ENCODE measurements at regions not wholly inside any gene's neighbourhood (a gene's known extent, or its start where the extent isn't known, plus 50 kb on each side); places are given as distances from the start of the nearest gene placed in this dataset.

DNA sequence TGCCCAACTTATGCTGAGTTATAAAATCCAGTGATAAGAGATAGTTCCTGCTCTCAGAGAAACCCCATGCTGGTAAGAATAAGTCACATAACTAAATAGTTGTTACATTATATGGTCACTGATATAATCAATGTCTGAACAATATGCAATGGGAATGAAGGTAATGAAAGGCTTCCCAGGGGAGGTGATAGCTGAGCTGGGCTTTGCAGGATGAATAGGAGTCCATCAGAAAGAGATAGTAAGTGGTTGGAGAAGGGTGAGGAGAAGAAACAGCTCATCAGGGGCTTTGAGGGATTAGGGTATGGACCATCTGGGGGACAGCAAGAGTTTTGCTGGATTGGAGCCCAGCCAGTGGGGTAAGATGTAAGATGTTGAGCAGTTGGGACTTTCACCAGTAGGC, 266.7 kb upstream of the CRY1 start:
- intact Hi-C loops (cut with DNase I) = no loop called here
- no peaks in the 10 kb centered on the region for H3K4me1 ChIP-seq
- no peak overlapping the region for H3K27ac ChIP-seq
- H3K9me3 ChIP-seq = no peaks in the 10 kb centered on the region
- H3K27me3 ChIP-seq = no peaks in the 10 kb centered on the region
- no peak overlapping the region for H3K4me3 ChIP-seq
- TF ChIP-seq, protein P1, sequence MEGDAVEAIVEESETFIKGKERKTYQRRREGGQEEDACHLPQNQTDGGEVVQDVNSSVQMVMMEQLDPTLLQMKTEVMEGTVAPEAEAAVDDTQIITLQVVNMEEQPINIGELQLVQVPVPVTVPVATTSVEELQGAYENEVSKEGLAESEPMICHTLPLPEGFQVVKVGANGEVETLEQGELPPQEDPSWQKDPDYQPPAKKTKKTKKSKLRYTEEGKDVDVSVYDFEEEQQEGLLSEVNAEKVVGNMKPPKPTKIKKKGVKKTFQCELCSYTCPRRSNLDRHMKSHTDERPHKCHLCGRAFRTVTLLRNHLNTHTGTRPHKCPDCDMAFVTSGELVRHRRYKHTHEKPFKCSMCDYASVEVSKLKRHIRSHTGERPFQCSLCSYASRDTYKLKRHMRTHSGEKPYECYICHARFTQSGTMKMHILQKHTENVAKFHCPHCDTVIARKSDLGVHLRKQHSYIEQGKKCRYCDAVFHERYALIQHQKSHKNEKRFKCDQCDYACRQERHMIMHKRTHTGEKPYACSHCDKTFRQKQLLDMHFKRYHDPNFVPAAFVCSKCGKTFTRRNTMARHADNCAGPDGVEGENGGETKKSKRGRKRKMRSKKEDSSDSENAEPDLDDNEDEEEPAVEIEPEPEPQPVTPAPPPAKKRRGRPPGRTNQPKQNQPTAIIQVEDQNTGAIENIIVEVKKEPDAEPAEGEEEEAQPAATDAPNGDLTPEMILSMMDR (IDR thresholded peaks at IDR 0.05) = no peak
- no peak for TF ChIP-seq POLR2A (IDR thresholded peaks at IDR 0.05)
- DNase-seq (no peak), ATAC-seq (no peak)
- no peaks in the 10 kb centered on the region for H3K36me3 ChIP-seq (replicated peaks in 1 of 2; ENCODE audit: insufficient read depth in 1 of 2, low read depth in 2 of 2)

GRCh38 chr12:107360482-107360881, 267.1 kb upstream of the CRY1 start:
- no peak overlapping the region for H3K27ac ChIP-seq
- DNase-seq (no peak), ATAC-seq (no peak)
- H3K9me3 ChIP-seq = no peaks in the 10 kb centered on the region
- H3K27me3 ChIP-seq = no peaks in the 10 kb centered on the region
- intact Hi-C loops (cut with DNase I) = no loop called here
- H3K36me3 ChIP-seq (replicated peaks in 1 of 2; ENCODE audit: insufficient read depth in 1 of 2, low read depth in 2 of 2) = no peaks in the 10 kb centered on the region
- H3K4me1 ChIP-seq = no peaks in the 10 kb centered on the region
- WGBS, 2 donors = 89 to 90% methylated on average over 2 of the region's 2 CpGs
- H3K4me3 ChIP-seq = no peak overlapping the region
- TF ChIP-seq POLR2A (IDR thresholded peaks at IDR 0.05) = no peak

DNA sequence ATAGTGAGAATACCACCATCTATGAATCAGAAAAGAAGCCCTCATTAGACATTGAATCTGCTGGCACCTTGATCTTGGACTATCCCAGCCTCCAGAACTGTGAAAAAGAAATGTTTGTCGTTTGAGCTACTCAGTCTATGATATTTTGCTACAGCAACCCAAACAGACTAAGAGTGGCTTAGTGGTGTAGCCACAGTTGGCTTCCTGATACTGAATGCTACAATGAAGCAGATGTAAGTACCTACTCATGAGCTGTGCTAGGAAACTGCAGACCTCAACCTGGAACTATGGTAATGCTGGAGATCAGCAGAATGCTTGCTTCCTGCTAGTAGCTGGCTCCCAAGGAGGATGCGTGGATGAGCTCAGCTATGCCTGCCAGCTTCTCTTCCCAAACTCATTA, 268.6 kb upstream of the CRY1 start:
- intact Hi-C loops (cut with DNase I) = no loop called here
- H3K9me3 ChIP-seq = no peaks in the 10 kb centered on the region
- DNase-seq = no peak
- H3K36me3 ChIP-seq (replicated peaks in 1 of 2; ENCODE audit: insufficient read depth in 1 of 2, low read depth in 2 of 2) = no peaks in the 10 kb centered on the region
- H3K4me1 ChIP-seq = no peaks in the 10 kb centered on the region
- H3K27ac ChIP-seq = no peak overlapping the region
- TF ChIP-seq, protein P1 (IDR thresholded peaks at IDR 0.05) = no peak
- no peak for TF ChIP-seq POLR2A (IDR thresholded peaks at IDR 0.05)
- ATAC-seq = no peak
- H3K27me3 ChIP-seq = no peaks in the 10 kb centered on the region
- 71 to 76% methylated on average over 2 of the region's 2 CpGs for WGBS, 2 donors
- no peak overlapping the region for H3K4me3 ChIP-seq

GRCh38 chr12:107362960-107363359, 269.6 kb upstream of the CRY1 start:
- H3K36me3 ChIP-seq (replicated peaks in 1 of 2; ENCODE audit: insufficient read depth in 1 of 2, low read depth in 2 of 2) = no peaks in the 10 kb centered on the region
- H3K27me3 ChIP-seq = no peaks in the 10 kb centered on the region
- intact Hi-C loops (cut with DNase I) = no loop called here
- WGBS, 2 donors = 73 to 81% methylated on average over 4 to 5 of the region's 5 CpGs
- no peak overlapping the region for H3K4me3 ChIP-seq
- no peaks in the 10 kb centered on the region for H3K4me1 ChIP-seq
- H3K9me3 ChIP-seq = no peaks in the 10 kb centered on the region
- H3K27ac ChIP-seq = no peak overlapping the region
- no peak for TF ChIP-seq POLR2A (IDR thresholded peaks at IDR 0.05)
- TF ChIP-seq, protein P1 (IDR thresholded peaks at IDR 0.05) = no peak
- no peak for DNase-seq
- ATAC-seq = no peak

DNA sequence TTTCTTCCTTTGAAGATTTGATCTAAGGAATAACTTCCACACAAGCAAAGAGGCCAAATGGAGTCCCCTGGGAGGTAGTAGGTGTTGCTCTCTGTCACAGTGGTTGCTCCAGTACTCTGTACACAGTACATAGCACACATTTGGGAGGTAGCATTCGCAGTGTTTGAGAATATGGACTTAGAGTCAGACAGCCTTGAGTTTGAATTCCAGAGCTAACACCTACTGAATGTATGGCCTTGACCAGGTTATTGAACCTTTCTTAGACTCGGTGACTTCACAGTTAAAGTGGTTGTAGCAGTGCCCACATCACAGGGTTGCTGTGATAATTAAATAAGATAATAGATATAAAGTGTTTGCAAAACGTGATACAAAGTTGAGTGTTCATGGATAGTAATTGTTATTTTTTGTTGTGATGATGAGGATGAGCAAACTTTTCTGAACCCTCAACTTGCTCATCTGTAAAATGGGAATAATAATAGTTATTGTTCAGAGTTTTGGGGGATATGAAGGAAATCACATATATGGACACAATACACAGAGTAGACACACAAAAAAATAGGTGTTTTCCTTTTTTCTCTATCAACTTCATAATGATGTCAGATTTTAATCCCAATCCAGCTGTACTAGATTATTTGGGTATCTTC, 271.6 kb upstream of the CRY1 start:
- H3K36me3 ChIP-seq (replicated peaks in 1 of 2; ENCODE audit: insufficient read depth in 1 of 2, low read depth in 2 of 2) = no peaks in the 10 kb centered on the region
- H3K27ac ChIP-seq = no peak overlapping the region
- H3K9me3 ChIP-seq = no peaks in the 10 kb centered on the region
- intact Hi-C loops (cut with DNase I) = no loop called here
- H3K27me3 ChIP-seq = no peaks in the 10 kb centered on the region
- DNase-seq = no peak
- ATAC-seq = no peak
- TF ChIP-seq POLR2A (IDR thresholded peaks at IDR 0.05) = no peak
- TF ChIP-seq, protein P1 (IDR thresholded peaks at IDR 0.05) = no peak
- H3K4me3 ChIP-seq = no peak overlapping the region
- 47 to 57% methylated on average over 3 of the region's 3 CpGs for WGBS, 2 donors
- H3K4me1 ChIP-seq = no peaks in the 10 kb centered on the region

Data from body of pancreas (tissue), 4 donors.